Bronchial epithelial cell (primary cell): ENCODE measurements at regions not wholly inside any gene's neighbourhood (a gene's known extent, or its start where the extent isn't known, plus 50 kb on each side); places are given as distances from the start of the nearest gene placed in this dataset.
A peak's percentile ranks its signal among the peaks of the same experiment; 100 is the strongest.

ENCODE experiments used
- DNase-seq: peaks from one replicate; pipeline ENCODE4 v3.0.0-alpha.2; 2010; ENCODE audit warnings: low read depth
- FAIRE-seq: peaks from 2 replicates; lab custom pipeline; 2011; peaks lifted over from hg19 to GRCh38; lab: Jason Lieb, UNC
- H3K27me3 ChIP-seq: 2 replicates; pipeline ENCODE4 v1.5.1; 2011; ENCODE audit warnings: low read length; ENCODE audit not compliant: control insufficient read depth, insufficient read depth
- H3K36me3 ChIP-seq: 2 replicates; pipeline ENCODE4 v1.5.1; 2011; ENCODE audit warnings: low read length; ENCODE audit not compliant: control insufficient read depth, insufficient read depth
- H3K4me3 ChIP-seq: 2 replicates; pipeline ENCODE4 v1.5.1; 2011; ENCODE audit warnings: mild to moderate bottlenecking, low read depth, low read length, control low read depth
- CTCF ChIP-seq: IDR thresholded peaks from 2 replicates; pipeline ENCODE4 v1.5.1; 2011; ENCODE audit warnings: mild to moderate bottlenecking, moderate library complexity, low read length, control low read depth, inconsistent platforms; ENCODE audit not compliant: insufficient read depth, severe bottlenecking

- DNase-seq (no peak), FAIRE-seq (peak; percentile 55)
- TF ChIP-seq CTCF: no peak
- H3K36me3 ChIP-seq: no peaks in the 10 kb centered on the region
- H3K4me3 ChIP-seq: no peak overlapping the region
- H3K27me3 ChIP-seq: no peaks in the 10 kb centered on the region
Observed at GRCh38 chr16:9280069-9280466, 188.6 kb downstream of the HAPSTR1 start.

GRCh38 chr16:9286930-9287329 is 195.5 kb downstream of the HAPSTR1 start:
- Histone ChIP-seq H3K4me3 (no peak overlapping the region), H3K27me3 (no peaks in the 10 kb centered on the region), H3K36me3 (no peaks in the 10 kb centered on the region)
- DNase-seq: no peak
- no peak for FAIRE-seq
- no peak for TF ChIP-seq CTCF

DNA sequence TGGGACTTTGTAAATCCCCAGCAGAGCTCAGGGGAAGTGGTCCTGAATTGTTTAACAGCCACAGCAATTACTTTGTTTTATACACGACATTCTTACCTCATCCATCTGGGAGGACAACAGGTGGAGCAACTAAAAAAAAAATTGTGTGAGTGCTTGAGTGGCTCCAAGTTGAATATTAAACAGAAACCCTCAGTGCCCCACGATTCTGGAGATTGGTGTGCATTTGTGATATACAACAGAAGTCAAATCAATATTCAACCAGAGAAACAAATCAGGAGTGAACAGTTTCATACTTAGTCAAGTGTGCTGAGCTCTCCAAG is 204.8 kb downstream of the HAPSTR1 start:
- FAIRE-seq: no peak
- TF ChIP-seq CTCF: no peak
- no peaks in the 10 kb centered on the region for H3K27me3 ChIP-seq
- no peak for DNase-seq
- no peak overlapping the region for H3K4me3 ChIP-seq
- no peaks in the 10 kb centered on the region for H3K36me3 ChIP-seq

DNA sequence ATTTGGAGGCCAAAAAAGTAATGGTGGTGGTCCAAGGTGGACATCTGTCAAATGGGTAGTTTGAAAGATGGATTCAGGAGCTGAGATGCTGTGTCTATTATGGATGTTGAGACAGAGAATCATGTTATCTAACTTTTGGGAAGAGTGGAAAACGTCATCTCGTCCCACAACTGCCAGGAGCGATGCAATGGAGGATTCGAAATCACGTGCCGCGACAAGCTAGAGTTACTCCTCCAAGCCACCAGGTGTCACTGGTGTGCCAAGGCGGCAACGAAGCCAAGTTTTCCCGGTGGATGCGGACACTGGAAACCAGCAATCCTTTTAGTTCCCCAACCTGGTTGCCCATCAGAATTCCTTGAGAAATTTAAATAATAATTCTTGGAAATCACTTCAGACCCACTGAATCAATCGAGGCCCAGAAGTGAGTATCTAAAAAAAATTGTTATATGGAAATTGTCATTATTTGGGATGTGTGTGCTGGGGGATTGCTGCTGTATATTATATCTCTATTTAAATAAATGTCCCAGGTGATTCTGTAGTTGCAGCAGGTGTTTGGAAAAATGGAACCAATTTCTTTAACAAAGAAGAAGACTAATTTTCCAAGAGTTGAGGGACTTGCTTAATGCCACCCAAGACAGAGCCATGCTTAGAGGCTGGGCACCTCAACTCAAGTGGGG is 206.1 kb downstream of the HAPSTR1 start:
- DNase-seq (no peak), FAIRE-seq (no peak)
- Histone ChIP-seq H3K27me3 (no peaks in the 10 kb centered on the region), H3K4me3 (no peak overlapping the region), H3K36me3 (no peaks in the 10 kb centered on the region)
- TF ChIP-seq CTCF: no peak

- no peak overlapping the region for H3K4me3 ChIP-seq
- TF ChIP-seq CTCF: no peak
- no peak for FAIRE-seq
Observed at GRCh38 chr16:9300252-9300651, 208.8 kb downstream of the HAPSTR1 start.

DNA sequence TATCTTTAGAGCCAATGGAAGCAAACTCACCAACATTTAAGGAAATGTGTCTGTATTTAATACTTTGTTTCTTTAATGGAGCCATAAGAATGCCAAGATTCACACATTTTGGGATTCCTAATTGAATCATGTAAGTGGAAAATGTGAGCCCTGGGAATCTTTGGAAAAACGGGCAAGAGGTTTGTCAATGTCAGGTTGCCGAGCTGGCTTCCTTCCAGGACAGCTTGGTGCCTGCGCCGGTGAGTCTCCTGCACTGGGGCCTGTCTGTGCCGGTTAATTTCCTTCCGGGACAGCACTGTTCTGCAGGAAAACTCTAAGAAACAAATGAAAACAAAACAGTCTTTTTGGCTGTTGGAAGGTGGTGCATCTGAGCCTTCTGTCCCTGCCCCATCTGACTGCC is 210.6 kb downstream of the HAPSTR1 start:
- no peak for TF ChIP-seq CTCF
- FAIRE-seq: no peak
- DNase-seq: no peak

More at GRCh38 chr16:9300252-9300651, 208.8 kb downstream of the HAPSTR1 start:
- Histone ChIP-seq H3K27me3 (no peaks in the 10 kb centered on the region), H3K36me3 (no peaks in the 10 kb centered on the region)
- DNase-seq: no peak

More for the DNA sequence above, 210.6 kb downstream of the HAPSTR1 start:
- Histone ChIP-seq H3K4me3 (no peak overlapping the region), H3K27me3 (no peaks in the 10 kb centered on the region), H3K36me3 (no peaks in the 10 kb centered on the region)
